ENCODE measurements at regions not wholly inside any gene's neighbourhood (a gene's known extent, or its start where the extent isn't known, plus 50 kb on each side); places are given as distances from the start of the nearest gene placed in this dataset.

- TF ChIP-seq, protein P1, sequence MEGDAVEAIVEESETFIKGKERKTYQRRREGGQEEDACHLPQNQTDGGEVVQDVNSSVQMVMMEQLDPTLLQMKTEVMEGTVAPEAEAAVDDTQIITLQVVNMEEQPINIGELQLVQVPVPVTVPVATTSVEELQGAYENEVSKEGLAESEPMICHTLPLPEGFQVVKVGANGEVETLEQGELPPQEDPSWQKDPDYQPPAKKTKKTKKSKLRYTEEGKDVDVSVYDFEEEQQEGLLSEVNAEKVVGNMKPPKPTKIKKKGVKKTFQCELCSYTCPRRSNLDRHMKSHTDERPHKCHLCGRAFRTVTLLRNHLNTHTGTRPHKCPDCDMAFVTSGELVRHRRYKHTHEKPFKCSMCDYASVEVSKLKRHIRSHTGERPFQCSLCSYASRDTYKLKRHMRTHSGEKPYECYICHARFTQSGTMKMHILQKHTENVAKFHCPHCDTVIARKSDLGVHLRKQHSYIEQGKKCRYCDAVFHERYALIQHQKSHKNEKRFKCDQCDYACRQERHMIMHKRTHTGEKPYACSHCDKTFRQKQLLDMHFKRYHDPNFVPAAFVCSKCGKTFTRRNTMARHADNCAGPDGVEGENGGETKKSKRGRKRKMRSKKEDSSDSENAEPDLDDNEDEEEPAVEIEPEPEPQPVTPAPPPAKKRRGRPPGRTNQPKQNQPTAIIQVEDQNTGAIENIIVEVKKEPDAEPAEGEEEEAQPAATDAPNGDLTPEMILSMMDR (conservative IDR thresholded peaks at IDR 0.05; ENCODE audit: low read depth, low read length) = no peak
- TF ChIP-seq RAD21 (IDR thresholded peaks at IDR 0.05; ENCODE audit: low read length) (no peak), POLR2A (IDR thresholded peaks at IDR 0.05; ENCODE audit: low read depth, low read length) (no peak), MXI1 (IDR thresholded peaks at IDR 0.05; ENCODE audit: borderline replicate concordance, low read depth, low read length) (no peak), CEBPB (IDR thresholded peaks at IDR 0.05; ENCODE audit: low read depth, low read length) (no peak), RFX5 (IDR thresholded peaks at IDR 0.05; ENCODE audit: low read depth, low read length) (no peak), MAFK (IDR thresholded peaks at IDR 0.05; ENCODE audit: low read depth, low read length) (no peak), SMC3 (IDR thresholded peaks at IDR 0.05; ENCODE audit: low read depth, low read length) (no peak), BHLHE40 (IDR thresholded peaks at IDR 0.05; ENCODE audit: low read depth, low read length) (no peak)
- TF ChIP-seq, protein P2, sequence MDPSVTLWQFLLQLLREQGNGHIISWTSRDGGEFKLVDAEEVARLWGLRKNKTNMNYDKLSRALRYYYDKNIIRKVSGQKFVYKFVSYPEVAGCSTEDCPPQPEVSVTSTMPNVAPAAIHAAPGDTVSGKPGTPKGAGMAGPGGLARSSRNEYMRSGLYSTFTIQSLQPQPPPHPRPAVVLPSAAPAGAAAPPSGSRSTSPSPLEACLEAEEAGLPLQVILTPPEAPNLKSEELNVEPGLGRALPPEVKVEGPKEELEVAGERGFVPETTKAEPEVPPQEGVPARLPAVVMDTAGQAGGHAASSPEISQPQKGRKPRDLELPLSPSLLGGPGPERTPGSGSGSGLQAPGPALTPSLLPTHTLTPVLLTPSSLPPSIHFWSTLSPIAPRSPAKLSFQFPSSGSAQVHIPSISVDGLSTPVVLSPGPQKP (IDR thresholded peaks at IDR 0.05; ENCODE audit: borderline replicate concordance, low read depth, low read length) = no peak
Observed at GRCh38 chr2:66794070-66794469, 359.1 kb downstream of the MEIS1 start.

Data from IMR-90 (cell line).